CD4-positive, alpha-beta T cell treated with Interleukin-1 beta for 1 hour (primary cell): ENCODE measurements at regions not wholly inside any gene's neighbourhood (a gene's known extent, or its start where the extent isn't known, plus 50 kb on each side); places are given as distances from the start of the nearest gene placed in this dataset.
"Not testable (repeated sequence)": the region's sequence is repeated elsewhere in the genome, so short reads cannot be mapped to it uniquely, and the experiment has no call there.

Experiments used
- DNase-seq, 2 donors: peaks; one replicate each; pipeline ENCODE4 v3.0.0-alpha.2; 2020 to 2022

DNA sequence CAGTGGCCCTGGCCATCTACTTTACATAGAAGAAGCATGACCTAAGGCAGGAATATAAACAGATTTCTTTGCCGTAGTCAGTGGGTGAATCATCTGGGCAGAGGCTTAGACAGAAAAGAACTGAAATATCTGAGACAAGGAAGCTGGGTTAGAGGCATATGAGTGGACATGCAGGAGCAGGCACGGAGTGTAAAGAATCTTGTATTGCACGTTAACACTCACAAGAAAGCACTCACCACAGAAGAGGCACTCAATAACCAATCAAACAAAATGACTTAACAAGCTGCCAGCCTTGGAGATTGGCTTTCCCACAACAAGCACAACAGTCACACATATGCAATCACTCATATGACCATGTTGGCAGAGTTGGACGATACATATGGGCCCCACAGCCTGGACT, 364.9 kb downstream of the FOXD4L5 start:
- not testable (repeated sequence) for DNase-seq

DNA sequence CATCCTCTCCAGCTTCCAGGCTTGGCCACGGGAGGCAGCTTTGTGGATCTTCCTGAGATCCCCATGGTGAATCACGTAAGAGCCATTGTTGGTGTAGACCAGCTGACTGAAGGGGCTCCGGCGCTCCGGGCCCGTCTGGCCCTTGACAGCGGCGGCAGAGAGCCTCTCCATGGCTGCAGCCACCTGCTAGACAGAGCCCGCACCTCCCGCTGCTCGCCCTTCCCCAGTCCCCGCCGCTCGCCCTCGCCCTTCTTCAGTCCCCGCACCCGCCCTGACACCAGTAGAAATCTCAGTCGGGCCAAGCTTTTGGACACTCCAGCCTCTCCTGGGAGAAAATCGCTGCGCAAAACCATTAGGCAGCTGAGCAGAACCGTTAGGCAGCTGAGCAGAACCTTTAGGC, 396.4 kb downstream of the FOXD4L5 start:
- not testable (repeated sequence) for DNase-seq

GRCh38 chr9:64870594-64870993, 414.4 kb downstream of the FOXD4L5 start:
- peak in 1 of 2 donors; percentile 51 for DNase-seq
